CMK (cell line): ENCODE measurements at regions not wholly inside any gene's neighbourhood (a gene's known extent, or its start where the extent isn't known, plus 50 kb on each side); places are given as distances from the start of the nearest gene placed in this dataset.
"Not testable (repeated sequence)": the region's sequence is repeated elsewhere in the genome, so short reads cannot be mapped to it uniquely, and the experiment has no call there.

ENCODE experiments used
- DNase-seq: peaks from one replicate; pipeline ENCODE4 v3.0.0-alpha.2; 2010; ENCODE audit warnings: low read depth

GRCh38 chr1:213790565-213790964 lies 197.2 kb upstream of the PROX1 start:
- DNase-seq = no peak

GRCh38 chr1:213793482-213794067 lies 194.2 kb upstream of the PROX1 start:
- DNase-seq = no peak

- no peak for DNase-seq
These were observed 191.2 kb upstream of the PROX1 start for GRCh38 chr1:213796525-213796924.

GRCh38 chr1:213808288-213808687 lies 179.5 kb upstream of the PROX1 start:
- not testable (repeated sequence) for DNase-seq

- DNase-seq = no peak
These were observed 170.6 kb upstream of the PROX1 start for GRCh38 chr1:213817156-213817555.

- DNase-seq = no peak
These were observed 167.2 kb upstream of the PROX1 start for GRCh38 chr1:213820362-213821149.

GRCh38 chr1:213821175-213821942 lies 166.4 kb upstream of the PROX1 start:
- no peak for DNase-seq

- DNase-seq = no peak
These were observed 165.8 kb upstream of the PROX1 start for GRCh38 chr1:213821943-213822334.

GRCh38 chr1:213826891-213827290 lies 160.9 kb upstream of the PROX1 start:
- no peak for DNase-seq

GRCh38 chr1:213828867-213829266 lies 158.9 kb upstream of the PROX1 start:
- DNase-seq = no peak

GRCh38 chr1:213829780-213830179 lies 158.0 kb upstream of the PROX1 start:
- no peak for DNase-seq

GRCh38 chr1:213830371-213830770 lies 157.4 kb upstream of the PROX1 start:
- DNase-seq = no peak

- DNase-seq = no peak
These were observed 147.2 kb upstream of the PROX1 start for GRCh38 chr1:213840575-213840974.

GRCh38 chr1:213844632-213845031 lies 143.1 kb upstream of the PROX1 start:
- DNase-seq = no peak

GRCh38 chr1:213852107-213852506 lies 135.7 kb upstream of the PROX1 start:
- DNase-seq = no peak

- DNase-seq = no peak
These were observed 129.2 kb upstream of the PROX1 start for GRCh38 chr1:213858581-213858980.

GRCh38 chr1:213861841-213862240 lies 125.9 kb upstream of the PROX1 start:
- no peak for DNase-seq

GRCh38 chr1:213864091-213864490 lies 123.7 kb upstream of the PROX1 start:
- DNase-seq = no peak

- no peak for DNase-seq
These were observed 119.3 kb upstream of the PROX1 start for GRCh38 chr1:213868482-213868881.

GRCh38 chr1:213871179-213871578 lies 116.6 kb upstream of the PROX1 start:
- no peak for DNase-seq

GRCh38 chr1:213874789-213875188 lies 113.0 kb upstream of the PROX1 start:
- no peak for DNase-seq

- DNase-seq = no peak
These were observed 111.2 kb upstream of the PROX1 start for GRCh38 chr1:213876531-213876930.

GRCh38 chr1:213883618-213884017 lies 104.2 kb upstream of the PROX1 start:
- DNase-seq = no peak
